ENCODE measurements at regions not wholly inside any gene's neighbourhood (a gene's known extent, or its start where the extent isn't known, plus 50 kb on each side); places are given as distances from the start of the nearest gene placed in this dataset.

- Mint-ChIP-seq H3K4me3 (no peak overlapping the region), H3K27me3 (no peaks in the 10 kb centered on the region), H3K4me1 (no peaks in the 10 kb centered on the region), H3K27ac (no peak overlapping the region), H3K9me3 (peaks cover 8 to 12% of the 10 kb centered on the region in 2 donors)
- ATAC-seq, result no peak
- DNase-seq, result no peak
Observed at GRCh38 chr22:47382164-47382890, 619.9 kb downstream of the TBC1D22A start.

GRCh38 chr22:47381240-47381639 is 618.8 kb downstream of the TBC1D22A start:
- Mint-ChIP-seq H3K4me3 (no peak overlapping the region), H3K27ac (peak overlapping the region in 1 of 2 donors; percentile 70), H3K9me3 (peaks cover 8 to 12% of the 10 kb centered on the region in 2 donors), H3K4me1 (no peaks in the 10 kb centered on the region), H3K27me3 (no peaks in the 10 kb centered on the region)
- ATAC-seq (no peak), DNase-seq (no peak)

GRCh38 chr22:47380692-47381091 is 618.2 kb downstream of the TBC1D22A start:
- no peak overlapping the region for H3K27ac Mint-ChIP-seq
- H3K4me3 Mint-ChIP-seq, result no peak overlapping the region
- H3K27me3 Mint-ChIP-seq, result no peaks in the 10 kb centered on the region
- DNase-seq (no peak), ATAC-seq (no peak)
- H3K9me3 Mint-ChIP-seq, result peaks cover 8 to 12% of the 10 kb centered on the region in 2 donors
- no peaks in the 10 kb centered on the region for H3K4me1 Mint-ChIP-seq

GRCh38 chr22:47379037-47379436 is 616.6 kb downstream of the TBC1D22A start:
- Mint-ChIP-seq H3K9me3 (peaks cover 8 to 12% of the 10 kb centered on the region in 2 donors), H3K4me1 (no peaks in the 10 kb centered on the region), H3K27ac (no peak overlapping the region), H3K4me3 (no peak overlapping the region), H3K27me3 (no peaks in the 10 kb centered on the region)
- ATAC-seq, result no peak
- no peak for DNase-seq

GRCh38 chr22:47377926-47378560 is 615.6 kb downstream of the TBC1D22A start:
- ATAC-seq, result no peak
- Mint-ChIP-seq H3K4me1 (no peaks in the 10 kb centered on the region), H3K4me3 (no peak overlapping the region), H3K27me3 (no peaks in the 10 kb centered on the region), H3K27ac (peak overlapping the region in 1 of 2 donors; percentile 64), H3K9me3 (peaks cover 8 to 12% of the 10 kb centered on the region in 2 donors)
- no peak for DNase-seq

- DNase-seq (no peak), ATAC-seq (no peak)
- peaks cover 8 to 12% of the 10 kb centered on the region in 2 donors for H3K9me3 Mint-ChIP-seq
- no peaks in the 10 kb centered on the region for H3K4me1 Mint-ChIP-seq
- no peaks in the 10 kb centered on the region for H3K27me3 Mint-ChIP-seq
- no peak overlapping the region for H3K4me3 Mint-ChIP-seq
- peak overlapping the region; percentile 59 to 81 for H3K27ac Mint-ChIP-seq
Observed at GRCh38 chr22:47376901-47377505, 614.6 kb downstream of the TBC1D22A start.

GRCh38 chr22:47376322-47376700 is 613.9 kb downstream of the TBC1D22A start:
- DNase-seq (no peak), ATAC-seq (no peak)
- H3K9me3 Mint-ChIP-seq, result peaks cover 8 to 12% of the 10 kb centered on the region in 2 donors
- no peak overlapping the region for H3K4me3 Mint-ChIP-seq
- no peak overlapping the region for H3K27ac Mint-ChIP-seq
- H3K4me1 Mint-ChIP-seq, result no peaks in the 10 kb centered on the region
- peaks cover 3% of the 10 kb centered on the region for H3K27me3 Mint-ChIP-seq

- DNase-seq (no peak), ATAC-seq (no peak)
- Mint-ChIP-seq H3K4me3 (no peak overlapping the region), H3K4me1 (no peaks in the 10 kb centered on the region), H3K27me3 (peaks cover 7% of the 10 kb centered on the region), H3K9me3 (peaks cover 8 to 12% of the 10 kb centered on the region in 2 donors), H3K27ac (peak overlapping the region in 1 of 2 donors; percentile 85)
Observed at GRCh38 chr22:47375621-47376321, 613.3 kb downstream of the TBC1D22A start.

- Mint-ChIP-seq H3K4me1 (no peaks in the 10 kb centered on the region), H3K9me3 (peaks cover 8 to 12% of the 10 kb centered on the region in 2 donors), H3K4me3 (no peak overlapping the region), H3K27ac (peak overlapping the region in 1 of 2 donors; percentile 85), H3K27me3 (peaks cover 14% of the 10 kb centered on the region)
- DNase-seq (no peak), ATAC-seq (no peak)
Observed at GRCh38 chr22:47374901-47375575, 612.6 kb downstream of the TBC1D22A start.

- ATAC-seq (no peak), DNase-seq (no peak)
- no peaks in the 10 kb centered on the region for H3K4me1 Mint-ChIP-seq
- H3K4me3 Mint-ChIP-seq, result no peak overlapping the region
- peaks cover 8 to 12% of the 10 kb centered on the region in 2 donors for H3K9me3 Mint-ChIP-seq
- peaks cover 21% of the 10 kb centered on the region for H3K27me3 Mint-ChIP-seq
- peak overlapping the region in 1 of 2 donors; percentile 34 for H3K27ac Mint-ChIP-seq
Observed at GRCh38 chr22:47374273-47374771, 611.9 kb downstream of the TBC1D22A start.

GRCh38 chr22:47373648-47374272 is 611.3 kb downstream of the TBC1D22A start:
- no peak overlapping the region for H3K4me3 Mint-ChIP-seq
- H3K27me3 Mint-ChIP-seq, result peaks cover 21% of the 10 kb centered on the region
- H3K4me1 Mint-ChIP-seq, result no peaks in the 10 kb centered on the region
- H3K27ac Mint-ChIP-seq, result no peak overlapping the region
- DNase-seq (no peak), ATAC-seq (no peak)
- H3K9me3 Mint-ChIP-seq, result peaks cover 5 to 9% of the 10 kb centered on the region in 2 donors

- no peak overlapping the region for H3K27ac Mint-ChIP-seq
- H3K4me3 Mint-ChIP-seq, result no peak overlapping the region
- no peak for DNase-seq
- no peaks in the 10 kb centered on the region for H3K4me1 Mint-ChIP-seq
- ATAC-seq, result no peak
- H3K27me3 Mint-ChIP-seq, result peaks cover 21% of the 10 kb centered on the region
- no peaks in the 10 kb centered on the region for H3K9me3 Mint-ChIP-seq
Observed at GRCh38 chr22:47372596-47373385, 610.3 kb downstream of the TBC1D22A start.

- ATAC-seq (no peak), DNase-seq (no peak)
- Mint-ChIP-seq H3K27ac (no peak overlapping the region), H3K4me1 (no peaks in the 10 kb centered on the region), H3K9me3 (no peaks in the 10 kb centered on the region), H3K27me3 (peaks cover 24% of the 10 kb centered on the region), H3K4me3 (no peak overlapping the region)
Observed at GRCh38 chr22:47372111-47372581, 609.7 kb downstream of the TBC1D22A start.

All from stimulated activated naive CD8-positive, alpha-beta T cell treated with anti-CD3 and anti-CD28 coated beads, Interleukin-15, amount 100 ng/mL, for 72 hours (primary cell).